HEK293 (cell line): ENCODE measurements at regions not wholly inside any gene's neighbourhood (a gene's known extent, or its start where the extent isn't known, plus 50 kb on each side); places are given as distances from the start of the nearest gene placed in this dataset.

Source experiments
- CTCF ChIP-seq: fragments of 450-650 bp; formaldehyde crosslinking; IDR thresholded peaks from 2 replicates; pipeline ENCODE4 v1.5.1; 2016; ENCODE audit warnings: missing biosample characterization, missing genetic modification characterization
- ZBTB7A ChIP-seq: fragments of 450-650 bp; formaldehyde crosslinking; IDR thresholded peaks from 2 replicates; pipeline ENCODE4 v1.5.1; 2016; ENCODE audit warnings: low read depth, missing biosample characterization, missing genetic modification characterization
- ZNF146 ChIP-seq: fragments of 450-650 bp; formaldehyde crosslinking; IDR thresholded peaks from 2 replicates; pipeline ENCODE4 v1.5.1; 2016; ENCODE audit warnings: missing biosample characterization, missing genetic modification characterization
- ZNF24 ChIP-seq: fragments of 450-650 bp; formaldehyde crosslinking; IDR thresholded peaks from 2 replicates; pipeline ENCODE4 v1.5.1; 2016; ENCODE audit warnings: missing biosample characterization, missing genetic modification characterization
- ZNF394 ChIP-seq: fragments of 450-650 bp; formaldehyde crosslinking; IDR thresholded peaks from 2 replicates; pipeline ENCODE4 v1.5.1; 2016; ENCODE audit warnings: missing biosample characterization, missing genetic modification characterization, mild to moderate bottlenecking, moderate library complexity, borderline replicate concordance
- ZNF501 ChIP-seq: fragments of 450-650 bp; formaldehyde crosslinking; IDR thresholded peaks from 2 replicates; pipeline ENCODE4 v1.5.1; 2016; ENCODE audit warnings: missing biosample characterization, missing genetic modification characterization
- ZNF701 ChIP-seq: fragments of 450-650 bp; formaldehyde crosslinking; IDR thresholded peaks from 2 replicates; pipeline ENCODE4 v1.5.1; 2016; ENCODE audit warnings: missing biosample characterization, missing genetic modification characterization
- TF ChIP-seq, protein P1 (sequence below): fragments of 450-650 bp; formaldehyde crosslinking; IDR thresholded peaks from 2 replicates; pipeline ENCODE4 v1.5.1; 2017; ENCODE audit warnings: missing biosample characterization, missing genetic modification characterization
- TF ChIP-seq, protein P2 (sequence below): fragments of 450-650 bp; formaldehyde crosslinking; IDR thresholded peaks from 2 replicates; pipeline ENCODE4 v1.5.1; 2016; ENCODE audit warnings: missing biosample characterization, missing genetic modification characterization, low read depth

DNA sequence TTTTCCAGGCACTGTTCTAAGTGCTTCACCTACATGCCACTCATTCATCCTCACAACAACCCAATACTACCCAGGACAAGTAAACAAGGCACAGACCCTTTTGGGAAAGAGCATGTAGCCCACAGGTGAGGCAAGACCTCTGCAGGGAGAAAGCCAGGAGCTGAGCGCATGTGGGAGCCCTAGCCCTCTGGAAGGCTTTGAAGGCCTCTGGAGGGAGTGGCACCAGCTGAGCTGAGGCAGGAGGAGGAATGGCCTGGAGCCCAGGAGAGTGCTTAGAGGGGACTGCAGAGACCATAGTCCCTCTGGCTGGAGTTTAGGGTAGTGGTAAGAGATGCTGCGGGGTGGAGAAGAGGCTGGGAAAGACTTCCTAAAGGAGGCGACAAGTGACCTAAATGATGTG lies 516.5 kb downstream of the FUT8 start:
- no peak for TF ChIP-seq CTCF (tag by site-specific recombination)
- no peak for TF ChIP-seq ZNF701 (tag by site-specific recombination)
- TF ChIP-seq, protein P1, sequence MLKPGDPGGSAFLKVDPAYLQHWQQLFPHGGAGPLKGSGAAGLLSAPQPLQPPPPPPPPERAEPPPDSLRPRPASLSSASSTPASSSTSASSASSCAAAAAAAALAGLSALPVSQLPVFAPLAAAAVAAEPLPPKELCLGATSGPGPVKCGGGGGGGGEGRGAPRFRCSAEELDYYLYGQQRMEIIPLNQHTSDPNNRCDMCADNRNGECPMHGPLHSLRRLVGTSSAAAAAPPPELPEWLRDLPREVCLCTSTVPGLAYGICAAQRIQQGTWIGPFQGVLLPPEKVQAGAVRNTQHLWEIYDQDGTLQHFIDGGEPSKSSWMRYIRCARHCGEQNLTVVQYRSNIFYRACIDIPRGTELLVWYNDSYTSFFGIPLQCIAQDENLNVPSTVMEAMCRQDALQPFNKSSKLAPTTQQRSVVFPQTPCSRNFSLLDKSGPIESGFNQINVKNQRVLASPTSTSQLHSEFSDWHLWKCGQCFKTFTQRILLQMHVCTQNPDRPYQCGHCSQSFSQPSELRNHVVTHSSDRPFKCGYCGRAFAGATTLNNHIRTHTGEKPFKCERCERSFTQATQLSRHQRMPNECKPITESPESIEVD (tag by site-specific recombination), result no peak
- TF ChIP-seq ZNF24 (tag by site-specific recombination), result no peak
- TF ChIP-seq ZNF146, result no peak
- TF ChIP-seq ZNF394 (tag by site-specific recombination), result no peak
- TF ChIP-seq ZNF501 (tag by site-specific recombination), result no peak
- TF ChIP-seq, protein P2, sequence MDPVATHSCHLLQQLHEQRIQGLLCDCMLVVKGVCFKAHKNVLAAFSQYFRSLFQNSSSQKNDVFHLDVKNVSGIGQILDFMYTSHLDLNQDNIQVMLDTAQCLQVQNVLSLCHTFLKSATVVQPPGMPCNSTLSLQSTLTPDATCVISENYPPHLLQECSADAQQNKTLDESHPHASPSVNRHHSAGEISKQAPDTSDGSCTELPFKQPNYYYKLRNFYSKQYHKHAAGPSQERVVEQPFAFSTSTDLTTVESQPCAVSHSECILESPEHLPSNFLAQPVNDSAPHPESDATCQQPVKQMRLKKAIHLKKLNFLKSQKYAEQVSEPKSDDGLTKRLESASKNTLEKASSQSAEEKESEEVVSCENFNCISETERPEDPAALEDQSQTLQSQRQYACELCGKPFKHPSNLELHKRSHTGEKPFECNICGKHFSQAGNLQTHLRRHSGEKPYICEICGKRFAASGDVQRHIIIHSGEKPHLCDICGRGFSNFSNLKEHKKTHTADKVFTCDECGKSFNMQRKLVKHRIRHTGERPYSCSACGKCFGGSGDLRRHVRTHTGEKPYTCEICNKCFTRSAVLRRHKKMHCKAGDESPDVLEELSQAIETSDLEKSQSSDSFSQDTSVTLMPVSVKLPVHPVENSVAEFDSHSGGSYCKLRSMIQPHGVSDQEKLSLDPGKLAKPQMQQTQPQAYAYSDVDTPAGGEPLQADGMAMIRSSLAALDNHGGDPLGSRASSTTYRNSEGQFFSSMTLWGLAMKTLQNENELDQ (tag by site-specific recombination), result no peak
- no peak for TF ChIP-seq ZBTB7A
